ENCODE measurements at regions not wholly inside any gene's neighbourhood (a gene's known extent, or its start where the extent isn't known, plus 50 kb on each side); places are given as distances from the start of the nearest gene placed in this dataset.
"Not testable (repeated sequence)": the region's sequence is repeated elsewhere in the genome, so short reads cannot be mapped to it uniquely, and the experiment has no call there.

DNA sequence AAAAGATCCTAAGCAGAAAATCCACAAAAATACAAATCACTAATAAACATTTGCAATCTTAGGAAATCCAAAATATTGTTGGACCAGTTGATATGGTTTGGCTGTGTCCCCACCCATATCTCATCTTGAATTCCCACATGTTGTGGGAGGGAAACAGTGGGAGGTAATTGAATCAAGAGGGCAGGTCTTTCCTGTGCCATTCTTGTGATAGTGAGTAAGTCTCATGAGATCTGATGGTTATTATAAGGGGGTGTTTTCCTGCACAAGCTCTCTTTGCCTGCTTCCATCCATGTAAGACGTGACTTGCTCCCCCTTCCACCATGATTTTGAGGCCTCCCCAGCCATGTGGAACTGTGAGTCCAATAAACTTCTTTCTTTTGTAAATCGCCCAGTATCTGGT is 79.2 kb upstream of the CHD1 start:
- TF ChIP-seq, protein P1, sequence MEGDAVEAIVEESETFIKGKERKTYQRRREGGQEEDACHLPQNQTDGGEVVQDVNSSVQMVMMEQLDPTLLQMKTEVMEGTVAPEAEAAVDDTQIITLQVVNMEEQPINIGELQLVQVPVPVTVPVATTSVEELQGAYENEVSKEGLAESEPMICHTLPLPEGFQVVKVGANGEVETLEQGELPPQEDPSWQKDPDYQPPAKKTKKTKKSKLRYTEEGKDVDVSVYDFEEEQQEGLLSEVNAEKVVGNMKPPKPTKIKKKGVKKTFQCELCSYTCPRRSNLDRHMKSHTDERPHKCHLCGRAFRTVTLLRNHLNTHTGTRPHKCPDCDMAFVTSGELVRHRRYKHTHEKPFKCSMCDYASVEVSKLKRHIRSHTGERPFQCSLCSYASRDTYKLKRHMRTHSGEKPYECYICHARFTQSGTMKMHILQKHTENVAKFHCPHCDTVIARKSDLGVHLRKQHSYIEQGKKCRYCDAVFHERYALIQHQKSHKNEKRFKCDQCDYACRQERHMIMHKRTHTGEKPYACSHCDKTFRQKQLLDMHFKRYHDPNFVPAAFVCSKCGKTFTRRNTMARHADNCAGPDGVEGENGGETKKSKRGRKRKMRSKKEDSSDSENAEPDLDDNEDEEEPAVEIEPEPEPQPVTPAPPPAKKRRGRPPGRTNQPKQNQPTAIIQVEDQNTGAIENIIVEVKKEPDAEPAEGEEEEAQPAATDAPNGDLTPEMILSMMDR (IDR thresholded peaks at IDR 0.05; ENCODE audit: low read length) = not testable (repeated sequence)
- TF ChIP-seq EZH2 (optimal IDR thresholded peaks at IDR 0.05; ENCODE audit: low read depth, low read length); EZH2phosphoT487 (IDR thresholded peaks at IDR 0.05; ENCODE audit: low read length): not testable (repeated sequence)

All from MM.1S (cell line).